OCI-M2 (cell line): ENCODE measurements at regions not wholly inside any gene's neighbourhood (a gene's known extent, or its start where the extent isn't known, plus 50 kb on each side); places are given as distances from the start of the nearest gene placed in this dataset.

Source experiments
- DNase-seq: peaks from one replicate; lab custom pipeline; 2025; ENCODE audit not compliant: unreplicated experiment; lab: John Stamatoyannopoulos, UW

- no peak for DNase-seq
Measured at GRCh38 chr5:124089578-124089977, 577.6 kb downstream of the CSNK1G3 start.

- DNase-seq = no peak
Measured at GRCh38 chr5:124088289-124089032, 576.5 kb downstream of the CSNK1G3 start.

DNA sequence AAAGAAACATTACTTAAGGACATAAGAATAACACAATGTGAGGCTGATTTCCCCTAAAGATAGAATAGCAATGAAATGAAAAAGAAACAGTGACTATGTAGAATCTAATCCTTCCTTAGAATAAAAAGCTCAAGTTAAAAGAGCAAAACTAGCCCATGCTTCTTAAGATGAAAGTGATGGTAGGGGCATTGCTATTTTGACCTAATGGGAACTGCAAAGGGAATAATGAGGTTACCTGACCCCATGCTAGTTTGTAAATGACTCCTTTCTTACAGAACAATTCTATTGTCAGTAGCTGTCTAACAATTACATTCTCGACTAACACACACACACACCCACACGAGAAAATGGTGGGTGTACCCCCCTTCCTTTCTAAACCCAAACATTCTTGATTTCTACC lies 575.8 kb downstream of the CSNK1G3 start:
- no peak for DNase-seq

GRCh38 chr5:124080256-124080655 lies 568.3 kb downstream of the CSNK1G3 start:
- no peak for DNase-seq

GRCh38 chr5:124079062-124079461 lies 567.1 kb downstream of the CSNK1G3 start:
- DNase-seq = no peak

GRCh38 chr5:124074500-124074899 lies 562.5 kb downstream of the CSNK1G3 start:
- DNase-seq = no peak

GRCh38 chr5:124072570-124072969 lies 560.6 kb downstream of the CSNK1G3 start:
- no peak for DNase-seq

GRCh38 chr5:124071039-124071438 lies 559.1 kb downstream of the CSNK1G3 start:
- DNase-seq = no peak

DNA sequence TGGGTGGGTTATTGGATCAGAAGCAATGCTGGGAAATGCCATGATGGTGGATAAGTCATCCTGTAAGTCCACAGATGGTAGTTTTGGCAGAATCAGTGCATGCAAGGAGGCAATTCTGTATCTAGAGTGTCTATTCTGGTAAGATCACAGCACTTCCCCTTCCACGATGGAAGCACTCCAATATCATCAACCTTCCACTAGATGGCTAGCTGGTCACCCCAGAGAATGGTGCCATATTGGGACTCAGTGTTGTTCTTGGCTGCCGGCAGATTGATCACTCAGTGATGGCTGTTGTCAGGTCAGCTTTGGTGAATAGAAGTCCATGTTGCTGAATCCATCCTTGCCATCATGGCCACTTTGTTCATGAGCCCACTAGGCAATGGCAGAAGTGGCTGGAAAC lies 553.5 kb downstream of the CSNK1G3 start:
- DNase-seq = no peak

DNA sequence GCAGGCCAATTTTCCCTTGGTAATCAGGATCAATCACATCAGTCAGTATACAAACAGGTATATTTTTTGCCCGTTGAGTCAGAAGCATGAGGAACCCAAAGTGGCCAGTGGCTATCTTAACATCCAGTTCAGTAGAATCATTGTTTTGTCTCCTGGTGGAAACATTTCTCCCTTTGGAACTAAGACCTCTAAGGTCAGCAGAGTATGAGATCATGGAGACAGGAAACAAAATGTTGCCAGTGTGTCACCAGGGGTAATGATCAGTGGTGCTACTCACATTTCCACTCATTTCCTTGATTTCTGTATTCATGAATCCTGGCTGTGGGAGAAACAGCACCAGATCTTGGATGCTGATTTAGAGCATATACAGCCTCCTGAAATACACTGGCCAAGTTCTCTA lies 553.0 kb downstream of the CSNK1G3 start:
- DNase-seq = no peak

- no peak for DNase-seq
Measured at GRCh38 chr5:124061663-124062062, 549.7 kb downstream of the CSNK1G3 start.

DNA sequence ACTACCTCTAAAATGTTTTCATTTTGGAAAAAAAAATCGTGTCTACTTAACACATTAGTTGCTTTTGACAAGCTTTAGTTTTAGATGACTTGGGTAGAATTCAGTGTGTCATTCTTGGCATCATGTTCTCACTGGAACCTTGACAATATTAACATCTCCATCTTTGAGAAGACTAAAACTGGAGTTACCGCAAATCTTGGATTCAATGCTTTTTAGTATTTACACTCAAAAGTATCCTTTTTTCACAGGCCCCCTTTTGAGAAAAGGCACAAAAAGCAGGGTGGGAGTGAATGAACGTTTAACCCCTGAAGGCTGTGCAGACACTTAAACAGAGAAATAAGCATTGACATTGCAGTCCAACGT lies 549.1 kb downstream of the CSNK1G3 start:
- DNase-seq = no peak

- no peak for DNase-seq
Measured at GRCh38 chr5:124060413-124061067, 548.6 kb downstream of the CSNK1G3 start.

- no peak for DNase-seq
Measured at GRCh38 chr5:124060011-124060410, 548.0 kb downstream of the CSNK1G3 start.

DNA sequence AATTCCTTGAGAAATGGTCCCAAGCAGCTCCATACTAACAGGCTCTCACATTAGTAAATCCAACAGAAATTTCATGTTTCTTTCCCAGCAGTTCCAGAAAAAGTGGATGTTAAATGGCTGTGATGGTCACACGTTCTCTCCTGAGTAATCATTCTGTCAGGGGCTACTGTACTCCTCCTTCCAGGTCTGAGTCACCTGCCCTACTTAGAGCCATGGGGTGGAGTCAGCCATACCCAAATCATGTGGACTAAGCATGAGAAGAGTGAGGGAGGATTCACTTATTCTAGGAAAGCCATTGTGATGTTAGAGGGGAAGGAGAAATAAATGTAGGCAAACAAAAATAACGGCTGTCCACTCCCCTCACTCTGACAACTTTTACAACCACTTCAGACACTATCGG lies 547.2 kb downstream of the CSNK1G3 start:
- DNase-seq = no peak

DNA sequence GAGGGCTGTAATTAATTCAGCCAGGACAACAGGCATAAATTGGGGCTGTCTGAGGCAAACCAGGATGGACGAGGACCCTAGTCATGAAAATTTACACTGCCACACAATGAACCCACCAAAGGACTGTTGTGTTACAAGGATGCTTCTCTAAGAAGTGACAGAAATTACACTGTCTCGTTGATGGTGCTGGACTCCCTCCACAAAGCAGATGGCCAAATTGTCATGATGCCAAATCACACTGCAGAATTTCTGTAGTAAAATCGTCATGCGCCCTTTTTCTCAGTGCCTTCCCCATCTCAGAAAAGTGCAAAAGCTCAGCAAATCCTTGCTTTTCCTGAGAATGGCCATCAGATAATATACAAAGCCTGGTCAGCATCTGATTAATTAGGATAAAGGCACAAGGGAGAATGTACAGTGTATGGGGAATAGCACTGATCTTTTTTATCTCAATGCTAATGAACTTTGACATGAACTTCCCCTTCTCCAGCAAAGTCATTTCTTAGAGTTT lies 545.8 kb downstream of the CSNK1G3 start:
- DNase-seq = no peak

DNA sequence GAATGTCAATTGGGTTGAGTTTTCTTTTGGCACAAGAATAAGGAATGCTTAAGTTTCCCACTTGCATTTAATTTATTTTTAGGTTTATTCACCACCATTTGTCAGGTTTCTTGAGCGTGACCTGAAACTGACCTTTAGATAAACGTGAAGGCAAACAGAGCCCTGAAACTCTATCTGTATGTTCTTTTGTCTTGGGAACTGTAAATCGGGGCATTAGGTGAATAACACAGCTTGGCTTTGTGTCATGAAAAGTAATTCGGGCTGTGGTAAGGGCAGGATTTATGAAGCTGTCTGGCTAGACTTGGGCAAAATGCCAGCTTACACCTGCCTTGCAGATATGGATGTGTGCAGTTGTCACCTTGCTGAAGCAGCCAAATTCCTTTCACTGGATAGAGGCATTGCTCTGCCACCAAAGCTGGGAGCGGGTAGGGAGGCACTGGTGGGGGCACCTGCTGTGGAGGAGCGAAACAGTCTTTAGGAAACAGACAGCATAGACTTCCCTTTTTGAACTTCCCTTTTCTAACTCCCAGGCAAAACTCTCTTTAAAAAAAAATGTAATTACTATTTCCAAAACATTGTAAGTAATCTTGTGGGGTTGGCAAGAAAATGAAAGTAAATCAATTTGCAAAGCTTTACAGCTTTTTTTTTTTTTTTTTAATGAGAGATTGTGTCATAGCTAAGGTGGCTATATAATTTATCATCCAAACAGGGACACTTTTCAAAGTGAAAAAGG lies 545.2 kb downstream of the CSNK1G3 start:
- no peak for DNase-seq

DNA sequence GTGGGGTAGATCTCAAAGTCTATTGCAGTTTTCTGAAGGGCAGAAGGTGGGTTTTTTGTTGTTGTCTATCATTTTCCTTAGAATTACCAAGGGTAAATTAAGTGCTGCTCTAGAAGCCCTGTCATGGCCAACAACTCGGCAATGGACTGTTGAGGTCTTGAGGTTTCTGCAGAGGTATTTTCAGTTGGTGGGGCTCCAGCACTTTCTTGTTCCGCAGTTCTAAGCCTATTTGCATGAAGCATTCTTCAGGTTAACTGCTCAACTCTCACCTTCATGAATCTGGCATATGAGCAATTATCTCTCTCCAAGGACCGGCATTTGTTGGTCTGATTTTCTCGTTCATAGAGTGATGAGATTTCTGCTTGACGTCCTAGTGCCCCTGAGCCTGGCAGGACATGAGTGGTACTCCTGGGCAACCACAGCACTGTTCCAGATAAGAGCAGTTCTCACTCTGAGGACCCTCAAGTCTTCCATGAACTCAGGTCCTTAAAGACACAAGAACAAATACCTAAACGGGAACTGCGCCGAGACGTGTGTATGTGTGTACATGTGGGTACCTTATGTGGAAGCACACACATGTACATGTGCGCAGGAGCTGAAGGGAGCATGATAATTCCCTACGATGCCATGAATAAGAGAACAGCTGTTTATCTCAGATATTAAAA lies 544.5 kb downstream of the CSNK1G3 start:
- no peak for DNase-seq

DNA sequence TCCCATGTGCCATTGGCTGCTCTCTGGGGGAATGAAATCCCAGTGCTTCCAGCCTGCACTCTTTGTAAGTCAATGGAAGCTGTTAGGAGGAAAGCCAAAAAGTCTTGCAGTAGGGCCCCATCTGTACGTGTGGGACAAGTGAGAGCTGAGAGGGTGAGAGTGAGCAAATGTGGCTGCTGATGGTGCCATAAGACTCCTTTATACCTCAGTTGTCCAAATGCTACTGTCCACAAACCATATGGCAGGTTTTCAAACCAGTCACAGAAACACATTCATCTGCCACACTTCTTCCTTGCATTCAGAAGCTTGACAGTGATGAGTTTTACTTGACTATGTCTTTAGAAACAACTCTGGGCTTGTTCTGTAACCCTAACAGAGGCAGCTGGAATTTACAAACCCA lies 543.8 kb downstream of the CSNK1G3 start:
- DNase-seq = no peak

- no peak for DNase-seq
Measured at GRCh38 chr5:124054564-124054963, 542.6 kb downstream of the CSNK1G3 start.

GRCh38 chr5:124053340-124053739 lies 541.4 kb downstream of the CSNK1G3 start:
- no peak for DNase-seq
